ENCODE measurements at regions not wholly inside any gene's neighbourhood (a gene's known extent, or its start where the extent isn't known, plus 50 kb on each side); places are given as distances from the start of the nearest gene placed in this dataset.
A peak's percentile ranks its signal among the peaks of the same experiment; 100 is the strongest.

GRCh38 chr10:131641231-131641630 is 259.6 kb upstream of the PPP2R2D start:
- Histone ChIP-seq H3K27me3 (ENCODE audit: insufficient read depth, low read length) (no peaks in the 10 kb centered on the region), H3K4me1 (ENCODE audit: insufficient read depth, low read length) (no peaks in the 10 kb centered on the region), H2BK5ac (ENCODE audit: insufficient read length, low read length) (no peak overlapping the region), H3K23ac (ENCODE audit: insufficient read length, low read depth, low read length) (no peak overlapping the region), H3T11ph (ENCODE audit: low read length) (no peak overlapping the region), H4K8ac (replicated peaks; ENCODE audit: insufficient read length, low read depth, low read length) (no peak overlapping the region), H2AFZ (ENCODE audit: low read length) (no peak overlapping the region), H3K4me2 (ENCODE audit: insufficient read depth, insufficient read length, low read length) (no peak overlapping the region), H3K18ac (ENCODE audit: insufficient read length, low read depth, low read length) (no peak overlapping the region), H3K79me1 (ENCODE audit: insufficient read depth, low read depth, low read length, poor library complexity, severe bottlenecking) (no peaks in the 10 kb centered on the region), H3K79me2 (ENCODE audit: insufficient read depth, low read length) (no peaks in the 10 kb centered on the region), H2BK15ac (ENCODE audit: low read depth, low read length) (no peak overlapping the region), H2BK120ac (ENCODE audit: low read depth, low read length, poor library complexity, severe bottlenecking) (no peak overlapping the region), H3K9me3 (ENCODE audit: control insufficient read depth, low read depth, low read length) (no peaks in the 10 kb centered on the region), H4K20me1 (ENCODE audit: control insufficient read depth, insufficient read depth, insufficient read length) (no peaks in the 10 kb centered on the region), H3K56ac (ENCODE audit: insufficient read length, low read depth, low read length) (no peak overlapping the region), H4K5ac (ENCODE audit: insufficient read length, low read depth, low read length) (no peak overlapping the region), H3K27ac (ENCODE audit: insufficient read length, low read depth, low read length) (no peak overlapping the region), H3K4ac (ENCODE audit: low read depth, low read length) (no peak overlapping the region), H2AK5ac (ENCODE audit: insufficient read length, low read length) (no peak overlapping the region), H3K23me2 (ENCODE audit: insufficient read length, low read depth, low read length, poor library complexity, severe bottlenecking) (no peaks in the 10 kb centered on the region), H4K91ac (ENCODE audit: insufficient read length, low read depth, low read length) (no peak overlapping the region), H3K9ac (ENCODE audit: extremely low read depth, insufficient read length, low read length) (no peak overlapping the region), H2BK12ac (ENCODE audit: insufficient read length, low read depth, low read length) (no peak overlapping the region), H3K14ac (ENCODE audit: insufficient read depth, low read length) (no peak overlapping the region; the same call in 1 of the 2 replicates), H2BK20ac (ENCODE audit: low read depth, low read length, poor library complexity, severe bottlenecking) (no peak overlapping the region)
- peak overlapping the region in 1 of 3 experiments; percentile 71; a peak in 2 of 7 replicates for H3K27ac Mint-ChIP-seq
- H3K9me3 Mint-ChIP-seq, result peaks cover 10 to 15% of the 10 kb centered on the region in 2 experiments
- peaks cover 0 to 8% (median 6%) of the 10 kb centered on the region in 3 experiments; a peak in 5 of 7 replicates for H3K36me3 Mint-ChIP-seq (ENCODE audit: insufficient read depth in 1 of 3, low read depth in 3 of 3)
- peaks cover 13 to 21% of the 10 kb centered on the region in 2 experiments for H3K4me1 Mint-ChIP-seq
- H3K4me3 Mint-ChIP-seq, result no peak overlapping the region
- WGBS (ENCODE audit: extremely low coverage, insufficient read length, low lambda C conversion rate), result no CpG with 5 or more reads among the region's 4 CpGs
- no peak for TF ChIP-seq CTCF (conservative IDR thresholded peaks at IDR 0.05)
- DNase-seq, result no peak
- H3K27me3 Mint-ChIP-seq (ENCODE audit: low read depth), result peaks cover 8% of the 10 kb centered on the region
